Bone marrow (tissue), 2 donors: ENCODE measurements at regions not wholly inside any gene's neighbourhood (a gene's known extent, or its start where the extent isn't known, plus 50 kb on each side); places are given as distances from the start of the nearest gene placed in this dataset.
"Not testable (repeated sequence)": the region's sequence is repeated elsewhere in the genome, so short reads cannot be mapped to it uniquely, and the experiment has no call there.

Source experiments
- DNase-seq, 2 donors: peaks; one replicate each; lab custom pipeline; 2025; lab: John Stamatoyannopoulos, UW

DNA sequence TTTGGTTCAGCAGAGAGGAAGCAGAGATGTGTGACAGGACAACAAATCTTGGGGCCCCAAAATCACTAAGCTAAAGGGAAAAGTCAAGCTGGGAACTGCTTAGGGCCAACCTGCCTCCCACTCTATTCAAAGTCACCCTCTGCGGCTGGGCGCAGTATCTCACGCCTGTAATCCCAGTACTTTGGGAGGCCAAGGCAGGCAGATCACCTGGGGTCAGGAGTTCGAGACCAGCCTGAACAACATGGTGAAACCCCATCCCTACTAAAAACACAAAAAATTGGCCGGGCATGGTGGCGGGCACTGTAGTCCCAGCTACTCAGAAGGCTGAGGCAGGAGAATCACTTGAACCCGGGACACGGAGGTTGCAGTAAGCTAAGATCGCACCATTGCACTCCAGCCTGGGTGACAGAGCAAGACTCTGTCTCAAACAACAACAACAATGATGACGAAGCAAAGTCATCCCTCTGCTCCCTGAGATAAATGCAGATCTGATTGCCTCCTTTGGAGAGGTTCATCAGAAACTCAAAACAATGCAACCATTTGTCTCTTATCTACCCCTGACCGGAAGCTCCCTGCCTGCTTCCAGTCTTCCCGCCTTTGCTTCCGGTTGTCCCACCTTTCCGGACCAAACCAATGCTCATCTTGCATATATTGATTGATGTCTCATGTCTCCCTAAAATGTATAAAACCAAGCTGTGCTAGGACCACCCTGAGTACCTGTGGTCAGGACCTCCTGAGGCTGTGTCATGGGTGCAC lies 136.4 kb upstream of the AFDN start:
- DNase-seq: not testable (repeated sequence)

- no peak for DNase-seq
Observed at GRCh38 chr6:167690931-167691330, 135.8 kb upstream of the AFDN start.

DNA sequence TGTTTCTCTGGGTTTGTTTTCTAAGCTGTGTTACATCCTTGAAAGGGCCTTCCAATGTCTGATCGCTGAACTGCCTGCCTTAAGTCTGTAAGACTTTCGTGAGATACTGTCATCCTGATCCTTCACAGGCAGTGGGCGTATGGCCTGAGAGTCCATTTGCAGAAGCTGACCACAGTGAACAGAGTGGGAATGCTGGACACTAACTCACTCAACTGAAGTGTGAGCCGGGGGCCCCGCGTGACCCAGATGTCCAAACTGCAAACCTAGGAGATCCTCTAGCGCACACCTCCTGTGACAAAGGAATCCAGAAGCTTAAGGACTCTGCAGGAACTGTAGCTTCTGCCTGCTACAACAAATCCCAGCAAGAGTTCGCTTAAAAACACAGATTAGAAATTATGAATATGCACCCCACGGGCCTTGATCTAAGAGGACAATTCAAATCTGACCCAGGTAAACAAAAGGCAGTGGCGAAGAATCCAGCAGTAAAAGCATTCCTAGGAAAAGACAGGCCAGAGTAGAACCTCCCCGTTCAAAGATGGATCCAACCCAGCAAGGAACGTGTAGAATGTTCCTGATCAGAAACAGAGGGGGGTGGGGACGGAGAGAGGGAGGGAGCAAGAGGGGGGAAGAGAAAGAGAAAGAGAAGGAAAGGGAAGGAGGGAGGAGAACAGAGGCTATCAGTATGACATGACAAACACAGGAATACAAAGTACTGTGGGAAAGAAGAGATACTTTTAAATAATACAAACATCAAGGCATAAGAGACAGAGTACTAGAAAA lies 135.0 kb upstream of the AFDN start:
- no peak for DNase-seq

DNA sequence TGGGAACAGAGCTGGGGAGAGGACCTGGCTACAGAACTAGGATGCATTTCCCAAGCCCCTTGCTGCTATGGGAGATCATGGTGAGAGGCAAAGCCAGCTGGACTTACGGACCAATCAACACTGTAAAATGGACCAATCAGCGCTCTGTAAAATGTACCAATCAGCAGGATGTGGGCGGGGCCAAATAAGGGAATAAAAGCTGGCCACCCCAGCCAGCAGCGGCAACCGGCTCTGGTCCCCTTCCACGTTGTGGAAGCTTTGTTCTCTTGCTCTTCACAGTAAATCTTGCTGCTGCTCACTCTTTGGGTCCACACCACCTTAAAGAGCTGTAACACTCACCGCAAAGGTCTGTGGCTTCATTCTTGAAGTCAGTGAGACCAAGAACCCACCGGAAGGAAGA lies 133.2 kb upstream of the AFDN start:
- DNase-seq: not testable (repeated sequence)

GRCh38 chr6:167695831-167696230 lies 130.9 kb upstream of the AFDN start:
- no peak for DNase-seq

DNA sequence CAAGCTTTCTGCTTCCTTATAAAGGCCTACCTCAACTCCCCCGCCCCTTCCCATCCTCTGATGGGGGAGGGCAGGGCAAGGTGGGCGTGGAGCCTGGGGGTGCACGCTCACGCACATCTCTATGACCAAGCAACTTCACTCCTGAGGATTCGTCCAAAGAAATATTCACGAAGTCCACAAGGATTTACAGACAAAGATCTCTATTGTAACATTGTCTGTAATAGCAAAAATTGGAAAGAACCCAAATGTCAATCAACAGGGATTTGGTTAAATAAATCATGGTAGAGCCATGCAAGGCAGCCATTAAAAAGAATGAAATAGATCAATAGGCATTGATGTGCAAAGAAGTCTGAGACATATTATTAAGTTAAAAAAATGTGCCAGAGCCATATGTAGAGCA lies 130.4 kb upstream of the AFDN start:
- no peak for DNase-seq

GRCh38 chr6:167697316-167697715 lies 129.4 kb upstream of the AFDN start:
- no peak for DNase-seq

GRCh38 chr6:167698540-167698939 lies 128.2 kb upstream of the AFDN start:
- DNase-seq: no peak

- DNase-seq: peak; percentile 37 to 94
Observed at GRCh38 chr6:167699141-167699931, 127.4 kb upstream of the AFDN start.

- DNase-seq: no peak
Observed at GRCh38 chr6:167700199-167700598, 126.5 kb upstream of the AFDN start.

- no peak for DNase-seq
Observed at GRCh38 chr6:167701010-167701409, 125.7 kb upstream of the AFDN start.

DNA sequence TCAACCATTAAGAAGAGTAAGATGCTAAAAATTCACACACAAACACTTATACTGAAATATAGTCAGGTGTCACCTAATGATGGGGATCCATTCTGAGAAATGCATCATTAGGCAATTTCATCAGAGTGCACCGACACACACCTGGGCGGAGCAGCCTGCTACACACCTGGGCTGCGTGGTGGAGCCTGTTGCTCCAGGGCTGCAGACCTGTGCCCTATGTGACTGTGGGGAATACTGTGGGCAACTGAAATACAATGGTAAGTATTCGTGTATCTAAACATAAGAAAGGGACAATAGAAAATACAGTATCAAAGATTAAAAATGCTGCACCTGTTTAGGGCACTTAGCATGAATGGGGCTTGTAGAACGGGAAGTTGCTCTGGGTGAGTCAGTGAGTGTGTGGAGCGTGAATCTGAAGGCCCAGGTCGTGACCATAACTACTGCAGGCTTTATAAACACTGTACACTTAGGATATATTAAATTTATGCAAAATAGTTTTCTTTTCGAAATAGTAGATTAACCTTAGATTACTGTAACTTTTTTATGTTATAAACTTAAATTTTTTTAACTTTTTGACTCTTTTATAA lies 124.4 kb upstream of the AFDN start:
- DNase-seq: peak in 1 of 2 donors; percentile 18

DNA sequence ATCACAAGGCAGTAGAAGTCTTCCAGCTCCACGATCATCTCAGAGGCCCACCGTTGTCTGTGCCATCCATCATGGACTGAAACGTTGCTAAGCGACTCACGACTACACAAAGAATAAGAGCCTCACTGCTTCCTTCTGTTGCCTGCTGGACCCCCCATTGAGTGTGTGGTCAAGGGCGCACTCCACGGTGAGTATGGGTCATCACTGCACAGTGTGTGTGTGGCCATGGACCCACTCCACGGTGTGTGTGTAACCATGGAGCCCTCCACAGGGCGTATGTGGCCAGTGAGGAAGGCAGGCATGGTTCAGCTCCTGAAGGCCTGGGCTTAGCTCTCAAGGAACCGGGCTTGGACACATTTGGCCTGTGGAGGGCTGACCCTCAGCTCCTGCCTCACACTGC lies 123.4 kb upstream of the AFDN start:
- no peak for DNase-seq

- DNase-seq: no peak
Observed at GRCh38 chr6:167703781-167704180, 122.9 kb upstream of the AFDN start.

- no peak for DNase-seq
Observed at GRCh38 chr6:167704396-167704901, 122.3 kb upstream of the AFDN start.

DNA sequence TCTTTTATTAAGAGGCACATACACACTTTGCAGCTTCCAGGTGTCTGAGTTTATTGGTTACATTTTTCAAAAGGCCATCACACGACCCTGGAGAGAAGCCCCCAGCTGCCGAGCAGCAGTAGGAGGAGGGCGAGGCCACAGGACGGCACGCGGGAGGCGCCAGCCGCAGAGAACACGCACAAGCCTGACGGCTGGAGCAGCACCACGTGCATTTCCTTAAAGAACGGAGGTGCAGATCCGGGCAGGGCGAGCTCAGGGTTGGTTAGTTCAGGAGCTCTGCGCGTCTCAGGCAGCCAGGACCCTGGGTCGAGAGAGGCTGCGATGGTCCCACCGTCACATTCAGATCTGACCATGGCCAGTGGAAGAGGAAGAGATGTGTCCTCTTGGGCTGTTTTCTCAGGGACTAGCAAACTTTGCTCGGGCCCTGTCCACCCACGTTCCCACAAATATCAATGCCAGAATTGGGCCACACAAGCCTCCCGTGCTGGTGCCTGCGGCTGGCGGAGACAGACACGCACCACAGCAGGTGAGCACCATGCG lies 121.4 kb upstream of the AFDN start:
- no peak for DNase-seq

- DNase-seq: no peak
Observed at GRCh38 chr6:167706313-167707109, 120.2 kb upstream of the AFDN start.

DNA sequence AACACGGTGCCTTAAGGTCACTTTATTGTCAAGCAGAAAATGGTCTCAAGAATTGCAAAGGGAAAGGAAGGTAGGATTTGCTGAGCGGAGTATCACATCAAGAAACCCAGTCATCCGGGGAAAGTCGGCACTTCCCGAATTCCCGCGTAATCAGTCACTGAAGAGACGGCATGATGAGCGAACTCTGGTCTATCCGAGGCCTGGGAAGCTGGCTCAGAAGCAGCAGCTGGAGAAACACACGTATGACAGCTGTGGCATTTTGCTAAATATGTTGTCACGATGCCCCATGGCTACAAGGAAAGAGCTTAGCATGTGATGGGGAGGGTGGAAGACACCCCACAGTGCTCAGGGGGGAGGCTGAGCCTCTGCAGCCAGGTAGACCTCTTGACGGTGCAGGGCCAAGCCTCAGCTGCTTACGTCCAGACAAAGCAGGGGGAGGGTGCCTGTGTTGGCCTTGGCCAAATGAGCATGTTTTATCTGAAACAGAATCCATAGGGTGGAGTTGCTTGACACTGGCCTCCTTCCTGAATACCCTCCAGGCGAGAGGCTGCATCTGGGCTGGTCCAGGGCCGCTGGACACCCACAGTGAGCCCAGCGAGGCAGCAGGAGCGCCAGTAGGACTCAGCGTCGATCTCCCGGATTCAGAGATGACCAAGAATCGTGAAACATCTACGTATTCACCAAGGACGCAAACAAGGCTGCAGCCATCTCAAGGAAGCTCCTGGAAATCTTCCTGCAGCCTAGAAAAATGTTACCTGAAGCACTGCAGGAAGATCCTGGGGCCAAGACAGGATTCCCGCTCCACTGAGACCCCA lies 118.8 kb upstream of the AFDN start:
- DNase-seq: no peak

- DNase-seq: no peak
Observed at GRCh38 chr6:167708501-167709094, 118.1 kb upstream of the AFDN start.

- no peak for DNase-seq
Observed at GRCh38 chr6:167709196-167709595, 117.5 kb upstream of the AFDN start.
